ENCODE measurements at regions not wholly inside any gene's neighbourhood (a gene's known extent, or its start where the extent isn't known, plus 50 kb on each side); places are given as distances from the start of the nearest gene placed in this dataset.

GRCh38 chr6:84615987-84616386, 148.4 kb downstream of the TBX18 start:
- no peaks in the 10 kb centered on the region for H3K36me3 ChIP-seq (ENCODE audit: insufficient read depth, low read length, poor library complexity, severe bottlenecking)
- intact Hi-C loops (cut with micrococcal nuclease; ENCODE audit: unreplicated experiment): no loop called here
- TF ChIP-seq EZH2 (IDR thresholded peaks at IDR 0.05; ENCODE audit: borderline replicate concordance, low read depth, low read length, poor library complexity, severe bottlenecking) (no peak), CTCF (conservative IDR thresholded peaks at IDR 0.05; ENCODE audit: low read depth, low read length) (no peak)
- no peak overlapping the region for H3K27ac ChIP-seq (ENCODE audit: low read depth, low read length, poor library complexity, severe bottlenecking)
- no TSS peak for BruUV-seq (replicated peaks)
- CTCF ChIA-PET: no interaction called here
- no peaks in the 10 kb centered on the region for H3K27me3 ChIP-seq (replicated peaks; ENCODE audit: insufficient read depth, low read depth, low read length, poor library complexity)
- no peaks in the 10 kb centered on the region for H3K4me1 ChIP-seq (ENCODE audit: insufficient read depth, low read length, poor library complexity, severe bottlenecking)
- no peak overlapping the region for H3K4me3 ChIP-seq (ENCODE audit: low read depth, low read length, poor library complexity, severe bottlenecking)
- H3K9me3 ChIP-seq (ENCODE audit: low read depth, low read length, poor library complexity, severe bottlenecking): no peaks in the 10 kb centered on the region
- POLR2A ChIA-PET (ENCODE audit: low non-redundant PET): no interaction called here
- no peak for DNase-seq (ENCODE audit: low spot score)

- BruUV-seq (replicated peaks): no TSS peak
- intact Hi-C loops (cut with micrococcal nuclease; ENCODE audit: unreplicated experiment): no loop called here
- no peak for TF ChIP-seq CTCF (conservative IDR thresholded peaks at IDR 0.05; ENCODE audit: low read depth, low read length)
- TF ChIP-seq EZH2 (IDR thresholded peaks at IDR 0.05; ENCODE audit: borderline replicate concordance, low read depth, low read length, poor library complexity, severe bottlenecking): no peak
- no peak overlapping the region for H3K4me3 ChIP-seq (ENCODE audit: low read depth, low read length, poor library complexity, severe bottlenecking)
- ChIA-PET POLR2A (ENCODE audit: low non-redundant PET) (no interaction called here), CTCF (no interaction called here)
- no peaks in the 10 kb centered on the region for H3K27me3 ChIP-seq (replicated peaks; ENCODE audit: insufficient read depth, low read depth, low read length, poor library complexity)
- no peaks in the 10 kb centered on the region for H3K9me3 ChIP-seq (ENCODE audit: low read depth, low read length, poor library complexity, severe bottlenecking)
- DNase-seq (ENCODE audit: low spot score): no peak
- no peaks in the 10 kb centered on the region for H3K36me3 ChIP-seq (ENCODE audit: insufficient read depth, low read length, poor library complexity, severe bottlenecking)
- no peak overlapping the region for H3K27ac ChIP-seq (ENCODE audit: low read depth, low read length, poor library complexity, severe bottlenecking)
- no peaks in the 10 kb centered on the region for H3K4me1 ChIP-seq (ENCODE audit: insufficient read depth, low read length, poor library complexity, severe bottlenecking)
These were observed 149.1 kb downstream of the TBX18 start for GRCh38 chr6:84615113-84615850.

- no peak for DNase-seq (ENCODE audit: low spot score)
- ChIA-PET POLR2A (ENCODE audit: low non-redundant PET) (no interaction called here), CTCF (no interaction called here)
- H3K9me3 ChIP-seq (ENCODE audit: low read depth, low read length, poor library complexity, severe bottlenecking): no peaks in the 10 kb centered on the region
- BruUV-seq (replicated peaks): no TSS peak
- no peak overlapping the region for H3K27ac ChIP-seq (ENCODE audit: low read depth, low read length, poor library complexity, severe bottlenecking)
- H3K27me3 ChIP-seq (replicated peaks; ENCODE audit: insufficient read depth, low read depth, low read length, poor library complexity): no peaks in the 10 kb centered on the region
- intact Hi-C loops (cut with micrococcal nuclease; ENCODE audit: unreplicated experiment): no loop called here
- no peaks in the 10 kb centered on the region for H3K4me1 ChIP-seq (ENCODE audit: insufficient read depth, low read length, poor library complexity, severe bottlenecking)
- TF ChIP-seq CTCF (conservative IDR thresholded peaks at IDR 0.05; ENCODE audit: low read depth, low read length) (no peak), EZH2 (IDR thresholded peaks at IDR 0.05; ENCODE audit: borderline replicate concordance, low read depth, low read length, poor library complexity, severe bottlenecking) (no peak)
- H3K4me3 ChIP-seq (ENCODE audit: low read depth, low read length, poor library complexity, severe bottlenecking): no peak overlapping the region
- H3K36me3 ChIP-seq (ENCODE audit: insufficient read depth, low read length, poor library complexity, severe bottlenecking): no peaks in the 10 kb centered on the region
These were observed 157.5 kb downstream of the TBX18 start for GRCh38 chr6:84606860-84607259.

Data from A673 (cell line).